DMS114 treated with DMSO at 0.1 percent for 48 hours (cell line): ENCODE measurements at regions not wholly inside any gene's neighbourhood (a gene's known extent, or its start where the extent isn't known, plus 50 kb on each side); places are given as distances from the start of the nearest gene placed in this dataset.
"Not testable (repeated sequence)": the region's sequence is repeated elsewhere in the genome, so short reads cannot be mapped to it uniquely, and the experiment has no call there.

ENCODE experiments used
- DNase-seq: peaks from one replicate; lab custom pipeline; 2025; ENCODE audit not compliant: unreplicated experiment; lab: John Stamatoyannopoulos, UW

- DNase-seq, result no peak
Observed at GRCh38 chr12:4158306-4158705, 115.3 kb upstream of the CCND2 start.

DNA sequence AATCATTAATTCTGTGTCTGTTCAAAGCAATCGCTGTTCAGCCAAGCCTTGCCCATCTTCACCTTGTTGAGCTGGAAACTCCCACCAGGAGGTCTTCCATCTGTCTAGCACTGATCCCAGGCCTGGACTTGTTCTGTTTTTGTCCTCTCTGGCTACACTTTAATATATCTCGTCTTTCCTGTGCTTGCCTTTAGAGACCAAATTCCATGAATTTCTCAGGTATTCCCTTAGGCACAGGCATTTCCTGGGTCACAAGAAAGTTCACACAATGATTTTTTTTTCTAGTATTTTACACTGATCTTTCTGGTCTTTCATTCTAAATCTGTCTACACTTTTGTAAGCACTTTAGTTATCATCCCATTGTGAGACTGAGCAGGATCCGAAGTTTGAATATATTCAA is 116.4 kb upstream of the CCND2 start:
- DNase-seq, result no peak

- no peak for DNase-seq
Observed at GRCh38 chr12:4156317-4156716, 117.2 kb upstream of the CCND2 start.

DNA sequence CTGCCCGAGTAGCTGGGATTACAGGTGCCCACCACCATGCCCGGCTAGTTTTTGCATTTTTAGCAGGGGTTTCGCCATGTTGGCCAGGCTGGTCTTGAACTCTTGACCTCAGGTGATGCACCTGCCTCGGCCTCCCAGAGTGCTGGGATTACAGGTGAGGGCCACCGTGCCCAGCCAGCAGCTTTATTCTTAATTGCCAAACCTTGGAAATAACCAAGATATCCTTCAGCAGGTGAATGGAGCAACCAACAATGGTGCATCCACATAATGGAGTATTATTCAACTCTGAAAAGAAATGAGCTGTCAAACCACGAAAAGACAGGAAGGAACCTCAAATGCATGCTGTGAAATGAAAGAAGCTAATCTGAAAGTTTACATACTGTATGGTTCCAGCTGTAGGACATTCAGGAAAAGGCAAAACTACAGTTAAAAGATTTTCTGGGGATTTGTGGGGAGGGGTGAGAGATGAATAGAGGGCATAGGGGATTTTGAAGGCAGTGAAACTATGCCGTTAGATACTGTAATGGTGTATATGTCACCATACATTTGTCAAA is 118.8 kb upstream of the CCND2 start:
- DNase-seq, result no peak

- no peak for DNase-seq
Observed at GRCh38 chr12:4153343-4153892, 120.1 kb upstream of the CCND2 start.

DNA sequence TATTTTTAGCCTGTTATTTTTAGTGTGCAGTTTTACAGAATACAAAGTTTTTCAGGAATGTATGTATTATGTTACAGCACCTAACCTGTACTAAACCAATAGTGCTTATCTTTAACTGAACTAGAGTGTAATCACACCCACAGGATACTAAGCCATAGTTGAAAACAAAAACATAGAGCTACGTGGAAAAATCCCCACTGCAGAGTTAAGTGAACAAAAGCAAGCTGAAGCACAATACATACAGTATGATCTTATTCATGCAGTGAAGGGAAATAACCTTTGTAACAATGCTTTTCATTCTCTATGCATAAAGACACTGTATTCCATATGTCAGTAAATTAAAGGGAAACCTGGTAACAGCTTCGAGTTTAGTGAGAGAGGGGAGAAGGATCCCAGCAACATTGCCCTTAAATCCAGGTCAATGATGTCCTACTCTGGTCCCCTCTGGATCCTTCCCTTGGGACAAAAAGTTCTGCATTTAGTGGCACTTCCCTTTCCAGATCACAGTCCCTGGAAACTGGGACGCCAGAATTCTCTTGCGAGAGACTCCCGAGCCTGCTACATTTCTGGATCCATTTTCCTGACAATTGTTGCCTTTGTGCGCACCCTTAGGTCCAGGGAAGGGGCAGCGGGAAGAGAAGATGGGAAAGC is 121.3 kb upstream of the CCND2 start:
- no peak for DNase-seq

DNA sequence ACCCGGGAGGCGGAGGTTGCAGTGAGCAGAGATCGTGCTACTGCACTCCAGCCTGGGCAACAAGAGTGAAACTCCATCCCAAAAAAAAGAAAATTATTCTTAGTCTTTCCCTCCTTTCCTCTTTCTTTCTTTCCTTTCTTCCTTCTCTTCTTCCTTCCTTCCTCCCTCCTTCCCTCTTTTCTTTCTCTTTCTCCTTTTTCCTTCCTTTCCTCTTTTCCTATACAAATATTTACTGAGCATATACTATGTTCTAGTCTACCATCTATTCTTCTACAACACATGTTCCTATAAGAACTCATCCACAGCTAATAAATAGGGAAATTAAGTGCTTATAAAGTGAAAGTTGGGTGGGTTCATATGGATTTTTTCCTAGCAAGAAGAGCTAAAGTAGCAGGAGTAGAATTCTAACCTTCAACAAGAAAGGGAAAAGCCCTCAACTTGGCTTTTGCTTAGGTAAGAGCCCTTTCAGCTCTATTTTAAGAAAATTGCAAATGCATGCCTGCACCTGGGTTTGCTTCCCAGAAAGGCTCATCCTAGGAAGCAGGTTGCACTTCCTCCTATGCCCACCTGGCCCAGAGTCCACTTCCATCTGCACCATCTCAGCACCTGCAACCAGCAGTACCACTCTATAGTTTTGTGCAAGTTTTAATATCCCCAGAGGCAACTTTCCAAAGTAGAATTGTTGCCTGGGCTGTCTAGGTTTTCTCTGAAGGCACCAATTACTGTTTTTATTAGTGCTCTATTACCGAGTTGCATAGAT is 122.0 kb upstream of the CCND2 start:
- no peak for DNase-seq

DNA sequence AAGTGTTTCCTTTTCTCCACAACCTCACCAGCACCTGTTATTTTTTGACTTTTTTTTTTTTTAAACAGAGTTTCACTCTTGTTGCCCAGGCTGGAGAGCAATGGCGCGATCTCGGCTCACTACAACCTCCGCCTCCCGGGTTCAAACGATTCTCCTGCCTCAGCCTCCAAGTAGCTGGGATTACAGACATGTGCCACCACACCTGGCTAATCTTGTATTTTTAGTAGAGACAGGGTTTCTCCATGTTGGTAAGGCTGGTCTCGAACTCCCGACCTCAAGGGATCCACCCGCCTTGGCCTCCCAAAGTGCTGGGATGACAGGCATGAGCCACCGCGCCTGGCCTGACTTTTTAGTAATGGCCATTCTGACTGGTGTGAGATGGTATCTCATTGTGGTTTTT is 123.2 kb upstream of the CCND2 start:
- DNase-seq, result not testable (repeated sequence)

- DNase-seq, result no peak
Observed at GRCh38 chr12:4148418-4149056, 125.0 kb upstream of the CCND2 start.

DNA sequence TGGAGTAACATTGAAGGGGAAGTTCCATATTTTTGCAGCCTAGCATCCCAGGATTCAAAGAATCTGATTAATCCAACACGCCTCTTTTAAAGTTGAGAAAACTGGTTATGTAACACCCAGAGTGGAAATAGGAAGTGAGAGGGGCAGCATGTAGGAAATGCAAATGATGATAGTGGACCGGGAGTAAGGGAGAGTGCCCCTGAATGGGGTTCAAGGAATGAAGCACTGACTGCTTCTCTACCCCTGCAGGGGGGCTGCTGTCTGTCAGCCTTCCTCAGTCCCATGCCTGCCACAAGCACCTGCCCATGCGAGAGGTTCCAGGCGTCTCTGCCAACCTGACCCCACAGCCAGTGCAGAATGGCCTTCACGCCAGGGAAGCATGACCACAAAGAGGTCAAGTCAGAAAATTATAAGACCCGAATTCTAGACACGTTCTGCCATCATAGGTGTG is 126.5 kb upstream of the CCND2 start:
- no peak for DNase-seq

DNA sequence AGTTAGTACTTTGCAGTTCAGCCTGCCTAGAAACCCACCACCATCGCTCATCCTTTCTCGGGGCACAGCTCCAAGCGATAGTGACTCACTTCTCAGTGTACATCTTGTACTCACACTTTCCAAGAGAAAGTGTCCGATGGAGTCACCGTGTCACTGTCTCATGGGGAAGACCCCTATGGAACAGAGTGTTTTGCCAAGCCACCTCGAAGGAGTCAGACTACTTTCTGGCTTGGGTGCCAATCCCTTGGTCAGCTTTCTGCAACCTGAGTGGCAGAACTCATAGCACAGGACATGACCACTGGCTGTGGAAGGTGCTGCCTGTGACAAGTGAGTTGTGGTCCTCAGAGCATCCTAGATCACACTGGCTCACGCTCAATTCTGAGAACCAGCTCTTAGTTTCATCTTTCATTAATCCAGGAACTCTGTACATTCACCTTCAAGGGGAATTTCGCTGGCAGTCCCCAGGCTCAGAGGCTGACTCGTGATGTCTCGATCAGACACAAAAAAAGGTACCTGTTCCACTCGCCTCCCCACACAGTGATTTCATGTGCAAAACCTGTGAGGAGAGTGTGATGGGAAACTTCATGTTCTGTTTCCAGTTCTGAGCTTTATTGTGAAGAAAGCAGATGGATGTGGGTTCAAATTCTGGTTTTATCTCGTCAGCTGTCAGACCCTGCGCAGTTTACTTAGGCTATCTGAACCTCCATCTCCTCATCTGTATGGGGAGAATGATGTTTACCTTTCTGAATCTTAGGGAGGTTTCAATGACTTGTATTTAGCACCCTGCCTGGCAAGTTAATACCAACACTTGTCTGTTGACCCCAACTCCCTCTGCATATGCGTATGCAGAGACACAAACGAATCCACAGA is 127.3 kb upstream of the CCND2 start:
- no peak for DNase-seq

DNA sequence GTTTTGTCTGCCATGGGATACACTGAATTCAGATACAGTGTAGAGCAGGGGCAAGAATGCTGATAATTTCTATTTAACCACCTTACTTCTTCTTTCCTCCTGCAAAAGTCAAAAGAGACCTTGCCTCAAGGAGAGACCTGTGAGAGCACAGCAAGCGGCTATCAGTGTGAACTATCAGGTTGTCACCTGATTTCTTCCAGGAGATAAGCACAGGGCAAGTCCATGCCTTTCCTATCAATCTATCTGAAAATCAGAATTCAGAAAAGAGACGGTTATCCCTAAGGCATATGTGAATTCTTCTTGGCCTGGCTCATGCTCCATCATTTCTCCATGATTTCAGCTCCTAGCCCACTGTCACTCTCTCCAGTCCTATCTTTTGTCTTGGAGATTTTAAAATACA is 128.9 kb upstream of the CCND2 start:
- DNase-seq, result no peak

- DNase-seq, result no peak
Observed at GRCh38 chr12:4143896-4144295, 129.7 kb upstream of the CCND2 start.

DNA sequence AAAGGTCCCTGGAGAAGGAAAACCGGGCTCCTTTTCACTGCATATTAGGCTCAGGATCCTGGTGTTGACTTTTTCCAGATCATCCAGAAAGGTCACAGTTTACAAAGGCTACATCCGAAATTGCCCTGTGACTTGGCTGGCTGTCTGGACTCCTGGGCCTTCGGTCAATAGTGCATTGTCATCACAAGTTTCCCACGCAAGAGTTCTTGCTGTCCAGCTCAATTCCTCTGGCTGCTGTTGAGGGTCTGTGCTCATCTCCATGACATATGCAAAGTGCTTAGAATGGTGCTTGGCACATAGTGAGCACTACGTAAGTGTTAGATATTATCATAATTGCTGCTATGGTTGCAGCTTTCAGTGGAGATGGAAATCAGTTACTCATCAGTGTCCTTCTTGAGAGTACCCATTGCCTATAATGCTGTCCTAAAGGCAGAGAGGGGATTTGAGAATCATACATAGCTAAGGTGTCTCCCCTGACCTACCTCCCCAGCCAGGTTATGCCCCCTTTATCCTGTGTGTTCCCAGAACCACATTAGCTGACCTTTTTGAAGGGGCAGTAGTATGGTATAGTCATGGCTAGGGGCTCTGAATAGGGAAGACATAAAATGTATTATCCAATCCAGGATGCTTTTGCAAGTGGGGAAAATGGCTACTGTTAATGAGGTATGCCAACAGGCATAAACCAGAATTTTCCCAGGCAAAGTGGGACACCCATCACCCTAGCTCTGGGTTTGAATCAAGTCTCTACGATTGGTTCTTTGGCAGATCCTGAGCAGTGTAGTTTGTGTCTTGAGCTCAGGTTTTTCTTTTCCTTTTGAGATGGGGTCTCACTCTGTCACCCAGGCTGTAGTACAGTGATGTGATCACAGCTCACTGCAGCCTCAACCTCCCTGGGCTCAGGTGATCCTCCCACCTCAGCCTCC is 132.0 kb upstream of the CCND2 start:
- DNase-seq, result no peak

DNA sequence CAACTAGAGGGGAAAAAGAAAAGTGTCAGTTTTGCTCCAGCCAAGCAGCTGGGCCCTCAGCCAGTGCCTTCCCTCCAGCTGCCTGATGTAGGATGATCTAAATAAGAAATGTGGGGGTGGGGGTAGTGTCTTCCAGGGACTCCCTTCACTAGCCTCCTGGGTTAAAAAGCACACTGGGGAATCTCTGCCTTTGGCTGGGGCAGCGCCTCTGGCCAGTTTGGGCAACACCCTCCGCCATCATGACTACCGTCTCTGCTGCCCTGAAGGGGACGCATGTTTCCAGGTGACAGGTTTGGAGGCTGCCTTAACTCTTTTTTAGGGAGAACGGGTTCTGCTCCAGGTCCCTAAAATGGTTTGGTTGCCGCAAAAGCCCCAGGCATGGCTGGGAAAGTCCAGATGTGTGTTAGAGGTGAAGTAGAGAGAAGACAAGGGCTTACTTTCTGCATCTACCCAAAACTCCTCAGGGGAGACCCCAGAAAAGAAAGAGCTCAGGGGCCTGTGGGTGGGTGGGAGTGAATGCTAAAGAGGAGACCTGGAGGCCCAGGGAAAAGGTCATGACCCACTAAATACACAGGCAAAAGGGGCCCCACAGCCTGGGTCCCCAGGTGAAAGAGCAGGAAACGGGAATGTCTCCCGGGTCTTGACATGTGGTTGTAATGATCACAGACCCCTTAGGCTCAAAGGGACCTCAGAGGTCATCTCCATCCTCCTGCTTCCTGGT is 132.8 kb upstream of the CCND2 start:
- DNase-seq, result no peak

DNA sequence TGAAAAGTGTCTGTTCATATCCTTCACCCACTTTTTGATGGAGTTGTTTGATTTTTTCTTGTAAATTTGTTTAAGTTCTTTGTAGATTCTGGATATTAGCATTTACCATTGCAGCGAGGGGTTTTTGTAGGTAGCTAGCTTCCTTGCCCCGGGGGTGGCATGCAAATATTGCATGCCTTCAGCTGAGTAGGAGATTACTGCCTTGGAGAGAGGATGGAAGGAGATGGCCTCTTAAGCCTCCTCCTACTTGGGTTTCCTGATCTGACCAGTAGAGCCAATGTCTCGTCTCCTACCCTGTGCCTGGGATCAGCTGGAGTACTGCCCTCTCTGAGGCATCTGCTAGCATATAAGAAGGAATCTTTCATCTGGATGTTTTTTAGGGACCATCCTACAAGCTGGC is 134.4 kb upstream of the CCND2 start:
- no peak for DNase-seq

GRCh38 chr12:4138532-4138931 is 135.0 kb upstream of the CCND2 start:
- not testable (repeated sequence) for DNase-seq

DNA sequence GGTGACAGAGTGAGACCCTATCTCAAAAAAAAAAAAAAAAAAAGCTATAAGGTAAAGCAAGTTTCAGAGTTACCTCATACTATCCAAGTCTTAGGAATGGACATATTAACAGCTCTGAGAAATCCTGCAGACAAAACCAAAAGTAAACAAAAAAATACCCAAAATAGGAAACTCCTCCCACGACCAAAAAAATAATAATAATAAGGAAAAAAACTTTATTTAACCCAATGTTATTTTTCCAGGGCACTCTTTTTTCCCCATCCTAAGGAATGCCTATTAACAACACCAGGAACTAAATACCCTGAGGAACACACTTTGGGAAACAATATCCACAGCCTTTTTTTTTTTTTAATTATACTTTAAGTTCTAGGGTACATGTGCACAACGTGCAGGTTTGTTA is 135.5 kb upstream of the CCND2 start:
- no peak for DNase-seq

DNA sequence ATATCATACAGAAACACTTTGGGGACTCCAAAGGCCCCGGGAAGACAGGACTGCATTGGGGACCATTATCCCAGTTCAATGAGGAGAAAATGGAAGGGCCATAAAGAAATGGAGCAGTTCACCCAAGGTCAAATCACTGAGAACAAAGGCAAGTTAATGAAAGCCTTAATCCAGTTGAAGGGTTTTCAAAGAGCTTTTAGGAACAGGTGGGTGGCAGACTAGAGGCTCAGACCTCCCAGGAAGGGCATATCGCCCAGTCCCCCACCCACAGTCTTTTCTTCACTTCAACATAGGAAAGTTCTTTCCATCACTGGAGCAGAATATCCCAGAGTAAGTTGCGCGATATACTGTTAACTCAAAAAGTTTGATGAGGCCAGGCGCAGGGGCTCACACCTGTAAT is 136.1 kb upstream of the CCND2 start:
- no peak for DNase-seq
